ENCODE measurements at regions not wholly inside any gene's neighbourhood (a gene's known extent, or its start where the extent isn't known, plus 50 kb on each side); places are given as distances from the start of the nearest gene placed in this dataset.

DNA sequence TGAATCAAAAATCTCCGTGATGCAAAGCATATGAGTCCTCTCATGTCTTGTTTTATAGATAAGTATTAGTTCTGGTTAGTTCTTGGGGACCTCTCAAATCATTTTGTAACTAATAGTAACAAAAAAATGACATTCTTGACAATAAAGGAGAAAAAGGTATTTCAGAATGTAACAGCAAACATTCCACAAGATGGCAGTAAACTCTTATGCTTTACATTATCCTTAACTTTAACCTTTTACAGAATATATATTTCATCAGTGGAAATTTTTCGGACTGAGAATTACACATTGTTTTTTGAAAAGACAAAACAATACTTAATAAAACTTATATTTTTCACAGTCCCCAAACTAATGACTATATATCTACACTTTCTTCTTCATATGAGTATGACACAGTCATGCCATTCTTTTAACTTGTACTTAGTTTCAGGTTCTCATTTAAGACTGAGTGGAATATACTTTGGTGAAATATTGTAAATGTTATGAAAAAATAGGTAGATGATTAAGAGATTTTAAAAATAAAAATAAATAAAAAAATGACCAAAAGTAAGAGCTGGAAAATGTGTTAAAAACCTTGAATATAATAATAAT, 142.9 kb upstream of the NXPH2 start:
- no peaks in the 10 kb centered on the region for H3K4me1 ChIP-seq
- no peak for DNase-seq
- intact Hi-C loops (cut with DNase I; ENCODE audit: low total_unique reads) = no loop called here
- no peaks in the 10 kb centered on the region for H3K36me3 ChIP-seq (ENCODE audit: low read depth, missing control alignments)
- H3K27ac ChIP-seq = no peak overlapping the region
- TF ChIP-seq, protein P1, sequence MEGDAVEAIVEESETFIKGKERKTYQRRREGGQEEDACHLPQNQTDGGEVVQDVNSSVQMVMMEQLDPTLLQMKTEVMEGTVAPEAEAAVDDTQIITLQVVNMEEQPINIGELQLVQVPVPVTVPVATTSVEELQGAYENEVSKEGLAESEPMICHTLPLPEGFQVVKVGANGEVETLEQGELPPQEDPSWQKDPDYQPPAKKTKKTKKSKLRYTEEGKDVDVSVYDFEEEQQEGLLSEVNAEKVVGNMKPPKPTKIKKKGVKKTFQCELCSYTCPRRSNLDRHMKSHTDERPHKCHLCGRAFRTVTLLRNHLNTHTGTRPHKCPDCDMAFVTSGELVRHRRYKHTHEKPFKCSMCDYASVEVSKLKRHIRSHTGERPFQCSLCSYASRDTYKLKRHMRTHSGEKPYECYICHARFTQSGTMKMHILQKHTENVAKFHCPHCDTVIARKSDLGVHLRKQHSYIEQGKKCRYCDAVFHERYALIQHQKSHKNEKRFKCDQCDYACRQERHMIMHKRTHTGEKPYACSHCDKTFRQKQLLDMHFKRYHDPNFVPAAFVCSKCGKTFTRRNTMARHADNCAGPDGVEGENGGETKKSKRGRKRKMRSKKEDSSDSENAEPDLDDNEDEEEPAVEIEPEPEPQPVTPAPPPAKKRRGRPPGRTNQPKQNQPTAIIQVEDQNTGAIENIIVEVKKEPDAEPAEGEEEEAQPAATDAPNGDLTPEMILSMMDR (IDR thresholded peaks at IDR 0.05) = peak in 1 of 3 experiments; percentile 10
- TF ChIP-seq POLR2A (IDR thresholded peaks at IDR 0.05) = no peak
- H3K4me3 ChIP-seq = no peak overlapping the region
- no peaks in the 10 kb centered on the region for H3K27me3 ChIP-seq
- WGBS, 2 donors = 46 to 63% methylated on average over 2 of the region's 2 CpGs
- no peaks in the 10 kb centered on the region for H3K9me3 ChIP-seq

DNA sequence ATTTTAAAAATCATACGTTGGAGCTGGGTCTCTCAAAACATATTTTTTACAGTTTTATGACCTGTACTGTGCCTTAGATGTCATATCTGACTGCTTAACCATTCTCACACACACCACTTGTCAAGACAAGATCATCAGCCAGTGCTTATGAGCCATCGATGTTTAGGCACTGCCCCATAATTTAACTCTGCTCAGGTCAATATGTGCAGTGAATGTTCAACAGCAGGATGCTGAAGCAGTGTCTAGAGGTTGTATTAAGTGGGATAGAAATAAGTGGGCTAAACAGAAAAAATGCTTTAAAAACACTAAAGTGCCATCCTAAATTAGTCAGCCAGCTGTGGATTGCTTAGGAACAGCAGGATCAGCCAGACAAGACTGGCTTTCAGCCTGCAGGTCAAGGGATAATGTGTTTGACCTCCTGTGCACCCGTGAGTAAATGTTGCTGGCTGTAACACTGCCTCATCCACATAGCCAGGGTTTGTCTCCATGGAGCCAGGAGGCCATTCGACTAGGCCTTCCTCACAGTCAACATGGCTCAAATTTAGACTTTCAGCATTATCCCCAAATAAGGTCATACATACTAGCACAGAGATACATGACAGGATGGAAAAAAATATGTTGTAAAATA, 139.0 kb upstream of the NXPH2 start:
- no peaks in the 10 kb centered on the region for H3K4me1 ChIP-seq
- H3K36me3 ChIP-seq (ENCODE audit: low read depth, missing control alignments) = no peaks in the 10 kb centered on the region
- no peak overlapping the region for H3K4me3 ChIP-seq
- H3K27me3 ChIP-seq = no peaks in the 10 kb centered on the region
- intact Hi-C loops (cut with DNase I; ENCODE audit: low total_unique reads) = no loop called here
- TF ChIP-seq, protein P1 (IDR thresholded peaks at IDR 0.05) = no peak
- TF ChIP-seq POLR2A (IDR thresholded peaks at IDR 0.05) = no peak
- no peak overlapping the region for H3K27ac ChIP-seq
- WGBS, 2 donors = 38 to 47% methylated on average over 4 of the region's 4 CpGs
- DNase-seq = no peak
- no peaks in the 10 kb centered on the region for H3K9me3 ChIP-seq

DNA sequence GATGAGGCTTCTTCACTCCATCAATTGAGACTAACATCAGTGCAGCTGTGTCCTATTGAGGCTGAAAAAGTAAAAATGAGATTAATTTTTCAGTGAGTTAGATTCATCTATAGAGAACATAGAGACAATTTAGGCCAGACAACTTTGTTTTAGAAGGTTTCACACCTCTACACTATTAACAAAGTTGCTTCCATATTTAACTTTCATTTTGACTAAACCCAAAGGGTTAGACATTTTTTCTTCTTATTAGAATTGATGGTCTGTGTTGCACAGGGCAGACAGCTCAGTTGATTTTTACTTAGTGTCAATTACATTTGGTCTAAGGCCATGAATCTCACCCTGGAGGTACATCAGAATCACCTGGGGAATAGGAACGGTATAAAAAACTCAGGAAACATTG, 130.2 kb upstream of the NXPH2 start:
- TF ChIP-seq, protein P1 (IDR thresholded peaks at IDR 0.05) = no peak
- no peak for TF ChIP-seq POLR2A (IDR thresholded peaks at IDR 0.05)
- Histone ChIP-seq H3K4me1 (no peaks in the 10 kb centered on the region), H3K36me3 (ENCODE audit: low read depth, missing control alignments) (no peaks in the 10 kb centered on the region), H3K27me3 (no peaks in the 10 kb centered on the region), H3K27ac (no peak overlapping the region), H3K4me3 (no peak overlapping the region), H3K9me3 (no peaks in the 10 kb centered on the region)
- DNase-seq = no peak
- 83 to 91% methylated on average over 1 of the region's 1 CpG for WGBS, 2 donors
- intact Hi-C loops (cut with DNase I; ENCODE audit: low total_unique reads) = no loop called here

DNA sequence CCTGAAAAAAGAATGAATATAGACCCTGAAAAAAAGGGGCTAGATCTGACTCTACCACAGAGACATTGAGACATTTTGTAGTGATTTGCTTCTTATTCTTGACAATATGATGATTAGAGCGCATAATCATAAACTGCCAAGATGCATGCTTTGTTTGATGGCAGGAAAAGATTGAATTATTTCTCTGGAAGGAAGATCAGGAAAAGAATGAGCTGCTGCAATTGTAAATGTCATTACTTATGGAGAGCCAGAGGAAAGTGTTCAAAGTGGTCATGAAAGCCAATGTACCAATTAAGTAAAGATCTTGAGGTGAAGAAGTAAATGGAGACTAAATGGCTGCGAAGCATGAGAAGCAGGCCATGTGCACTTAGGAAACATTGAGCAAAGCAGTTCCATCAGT, 126.4 kb upstream of the NXPH2 start:
- intact Hi-C loops (cut with DNase I; ENCODE audit: low total_unique reads) = no loop called here
- TF ChIP-seq, protein P1 (IDR thresholded peaks at IDR 0.05) = no peak
- no peak for TF ChIP-seq POLR2A (IDR thresholded peaks at IDR 0.05)
- Histone ChIP-seq H3K27me3 (no peaks in the 10 kb centered on the region), H3K36me3 (ENCODE audit: low read depth, missing control alignments) (no peaks in the 10 kb centered on the region), H3K27ac (no peak overlapping the region), H3K4me1 (no peaks in the 10 kb centered on the region), H3K4me3 (no peak overlapping the region), H3K9me3 (no peaks in the 10 kb centered on the region)
- WGBS, 2 donors = 96 to 97% methylated on average over 2 of the region's 2 CpGs
- DNase-seq = no peak

Measured in testis (tissue), 2 donors.